Aorta (tissue), 5 donors: ENCODE measurements at regions not wholly inside any gene's neighbourhood (a gene's known extent, or its start where the extent isn't known, plus 50 kb on each side); places are given as distances from the start of the nearest gene placed in this dataset.

ENCODE experiments used
- ATAC-seq: fragments of 200-7000 bp; cut with Tn5 transposase; one replicate; pipeline ENCODE4 v1.9.1; 2022; ENCODE audit warnings: moderate library complexity; ENCODE audit not compliant: low FRiP score
- DNase-seq, 2 donors: peaks; one replicate each; pipeline ENCODE4 v3.0.0-alpha.2; 2020
- H3K27ac ChIP-seq, 2 donors: one replicate each; pipeline ENCODE4 v1.5.1; 2013; ENCODE audit warnings: low read length in 2 of 2, mild to moderate bottlenecking in 2 of 2, moderate library complexity in 2 of 2, control low read depth in 1 of 2, inconsistent platforms in 1 of 2, low read depth in 1 of 2
- H3K27me3 ChIP-seq, 2 donors: one replicate each; pipeline ENCODE4 v1.6.1; 2013; ENCODE audit warnings: control low read depth in 1 of 2, low read length in 1 of 2, mild to moderate bottlenecking in 1 of 2, moderate library complexity in 1 of 2; ENCODE audit not compliant: insufficient read depth in 2 of 2, control insufficient read depth in 1 of 2
- H3K36me3 ChIP-seq, 2 donors: one replicate each; pipeline ENCODE4 v1.6.1; 2013; ENCODE audit warnings: control low read depth in 1 of 2, low read length in 1 of 2, mild to moderate bottlenecking in 1 of 2; ENCODE audit not compliant: insufficient read depth in 2 of 2, control insufficient read depth in 1 of 2
- H3K4me1 ChIP-seq, 2 donors: one replicate each; pipeline ENCODE4 v1.6.1; 2013; ENCODE audit warnings: low read length in 2 of 2, control low read depth in 1 of 2, mild to moderate bottlenecking in 1 of 2, moderate library complexity in 1 of 2; ENCODE audit not compliant: insufficient read depth in 2 of 2, control insufficient read depth in 1 of 2
- H3K4me3 ChIP-seq, 2 donors: one replicate each; pipeline ENCODE4 v1.5.1; 2013; ENCODE audit warnings: low read length in 2 of 2, control low read depth in 1 of 2, mild to moderate bottlenecking in 1 of 2
- H3K9me3 ChIP-seq: one replicate; pipeline ENCODE4 v1.6.1; 2013; ENCODE audit warnings: mild to moderate bottlenecking, low read length; ENCODE audit not compliant: control insufficient read depth
- WGBS, 2 donors: extraction: QIAGEN DNeasy Blood & Tissue Kit; methylation state at CpG; one replicate each; pipeline ENCODE4 v1.1.7; 2013; 5-methylcytosine and 5-hydroxymethylcytosine counted together
- intact Hi-C, 2 donors: fragments of 100-400 bp; cut with DNase I; formaldehyde crosslinking; loops; one replicate each; pipeline versions ENCODE4 v1.14.2 to v1.15.0; 2022
- donor health status: healthy with polysubstance abuse.
- donor health status: Bipolar disorder and iron deficiency.
- donor health status: DM: no; HTN: no; CAD: no.
- donor health status: DM: no; HTN: no; CAD: no.
- donor health status: DM: yes; HTN: yes; CAD: no.

- ATAC-seq (no peak), DNase-seq (no peak)
- no peaks in the 10 kb centered on the region for H3K27me3 ChIP-seq
- H3K9me3 ChIP-seq, result peaks cover 3% of the 10 kb centered on the region
- no peaks in the 10 kb centered on the region for H3K4me1 ChIP-seq
- no peaks in the 10 kb centered on the region for H3K36me3 ChIP-seq
- intact Hi-C loops, result no loop called here
- 59 to 75% methylated on average over 2 of the region's 2 CpGs for WGBS, 2 donors
- H3K4me3 ChIP-seq, result no peak overlapping the region
- no peak overlapping the region for H3K27ac ChIP-seq
Measured at GRCh38 chr1:86238226-86238625, 81.7 kb upstream of the COL24A1 start.

GRCh38 chr1:86235852-86236251, 79.3 kb upstream of the COL24A1 start:
- no peaks in the 10 kb centered on the region for H3K36me3 ChIP-seq
- H3K9me3 ChIP-seq, result peaks cover 3% of the 10 kb centered on the region
- intact Hi-C loops, result no loop called here
- H3K27ac ChIP-seq, result no peak overlapping the region
- DNase-seq (no peak), ATAC-seq (no peak)
- H3K4me1 ChIP-seq, result no peaks in the 10 kb centered on the region
- no peaks in the 10 kb centered on the region for H3K27me3 ChIP-seq
- WGBS, 2 donors, result 96 to 97% methylated on average over 3 of the region's 3 CpGs
- H3K4me3 ChIP-seq, result no peak overlapping the region

GRCh38 chr1:86233403-86233802, 76.8 kb upstream of the COL24A1 start:
- DNase-seq, result no peak
- Histone ChIP-seq H3K9me3 (peaks cover 1% of the 10 kb centered on the region), H3K4me1 (no peaks in the 10 kb centered on the region), H3K36me3 (no peaks in the 10 kb centered on the region), H3K27ac (no peak overlapping the region), H3K4me3 (no peak overlapping the region), H3K27me3 (no peaks in the 10 kb centered on the region)
- ATAC-seq, result no peak
- 71 to 75% methylated on average over 1 of the region's 1 CpG for WGBS, 2 donors
- intact Hi-C loops, result no loop called here

GRCh38 chr1:86231076-86231475, 74.5 kb upstream of the COL24A1 start:
- 84 to 93% methylated on average over 1 of the region's 1 CpG for WGBS, 2 donors
- H3K27me3 ChIP-seq, result no peaks in the 10 kb centered on the region
- DNase-seq, result no peak
- no peaks in the 10 kb centered on the region for H3K9me3 ChIP-seq
- intact Hi-C loops, result no loop called here
- ATAC-seq, result no peak
- H3K27ac ChIP-seq, result no peak overlapping the region
- H3K4me3 ChIP-seq, result no peak overlapping the region
- no peaks in the 10 kb centered on the region for H3K36me3 ChIP-seq
- no peaks in the 10 kb centered on the region for H3K4me1 ChIP-seq

- peaks cover 0 to 5% of the 10 kb centered on the region in 2 donors for H3K4me1 ChIP-seq
- H3K27ac ChIP-seq, result no peak overlapping the region
- ATAC-seq (no peak), DNase-seq (no peak)
- no peaks in the 10 kb centered on the region for H3K36me3 ChIP-seq
- H3K27me3 ChIP-seq, result no peaks in the 10 kb centered on the region
- H3K4me3 ChIP-seq, result no peak overlapping the region
- intact Hi-C loops, result no loop called here
- 90% methylated on average over 2 of the region's 2 CpGs for WGBS, 2 donors
- H3K9me3 ChIP-seq, result no peaks in the 10 kb centered on the region
Measured at GRCh38 chr1:86229405-86229975, 72.9 kb upstream of the COL24A1 start.

GRCh38 chr1:86228546-86228945, 72.0 kb upstream of the COL24A1 start:
- Histone ChIP-seq H3K4me1 (peaks cover 0 to 5% of the 10 kb centered on the region in 2 donors), H3K27me3 (no peaks in the 10 kb centered on the region), H3K36me3 (no peaks in the 10 kb centered on the region), H3K27ac (no peak overlapping the region), H3K4me3 (no peak overlapping the region), H3K9me3 (no peaks in the 10 kb centered on the region)
- 89 to 92% methylated on average over 1 of the region's 1 CpG for WGBS, 2 donors
- intact Hi-C loops, result no loop called here
- no peak for ATAC-seq
- DNase-seq, result no peak

- Histone ChIP-seq H3K27me3 (no peaks in the 10 kb centered on the region), H3K36me3 (no peaks in the 10 kb centered on the region), H3K4me3 (no peak overlapping the region), H3K27ac (no peak overlapping the region), H3K9me3 (no peaks in the 10 kb centered on the region), H3K4me1 (peaks cover 0 to 5% of the 10 kb centered on the region in 2 donors)
- ATAC-seq (no peak), DNase-seq (no peak)
- intact Hi-C loops, result no loop called here
- 80 to 90% methylated on average over 1 of the region's 1 CpG for WGBS, 2 donors
Measured at GRCh38 chr1:86227026-86227425, 70.5 kb upstream of the COL24A1 start.

GRCh38 chr1:86226204-86226603, 69.6 kb upstream of the COL24A1 start:
- intact Hi-C loops, result no loop called here
- Histone ChIP-seq H3K27ac (no peak overlapping the region), H3K36me3 (no peaks in the 10 kb centered on the region), H3K9me3 (no peaks in the 10 kb centered on the region), H3K4me3 (no peak overlapping the region), H3K4me1 (peaks cover 0 to 5% of the 10 kb centered on the region in 2 donors), H3K27me3 (no peaks in the 10 kb centered on the region)
- DNase-seq (no peak), ATAC-seq (no peak)
- 88 to 94% methylated on average over 1 of the region's 1 CpG for WGBS, 2 donors

GRCh38 chr1:86224651-86225310, 68.2 kb upstream of the COL24A1 start:
- WGBS, 2 donors, result 15 to 18% methylated on average over 5 of the region's 5 CpGs
- intact Hi-C loops, result no loop called here
- peaks cover 0 to 5% of the 10 kb centered on the region in 2 donors for H3K4me1 ChIP-seq
- no peak for ATAC-seq
- peak overlapping the region; percentile 1 to 67 for H3K27ac ChIP-seq
- no peaks in the 10 kb centered on the region for H3K36me3 ChIP-seq
- H3K27me3 ChIP-seq, result no peaks in the 10 kb centered on the region
- H3K4me3 ChIP-seq, result no peak overlapping the region
- no peaks in the 10 kb centered on the region for H3K9me3 ChIP-seq
- DNase-seq, result no peak
